Immature natural killer cell (primary cell): ENCODE measurements at regions not wholly inside any gene's neighbourhood (a gene's known extent, or its start where the extent isn't known, plus 50 kb on each side); places are given as distances from the start of the nearest gene placed in this dataset.

Source experiments
- DNase-seq, 3 donors: peaks; one replicate each; pipeline ENCODE4 v3.0.0; 2022; ENCODE audit warnings: mixed read lengths in 1 of 3
- H3K27ac Mint-ChIP-seq, 6 donors: one replicate each; pipeline ENCODE4 v1.8.0; 2020; ENCODE audit warnings: mixed read lengths in 6 of 6, mild to moderate bottlenecking in 5 of 6, inconsistent platforms in 4 of 6, moderate library complexity in 3 of 6
- H3K27me3 Mint-ChIP-seq, 3 donors: one replicate each; pipeline ENCODE4 v1.8.0; 2020 to 2021; ENCODE audit warnings: low read depth in 3 of 3, mild to moderate bottlenecking in 3 of 3, mixed read lengths in 3 of 3, moderate library complexity in 3 of 3, inconsistent platforms in 1 of 3
- H3K36me3 Mint-ChIP-seq, 3 donors: one replicate each; pipeline ENCODE4 v1.8.0; 2020; ENCODE audit warnings: mixed read lengths in 3 of 3, inconsistent platforms in 2 of 3, mild to moderate bottlenecking in 2 of 3
- H3K4me1 Mint-ChIP-seq, 2 donors: one replicate each; pipeline ENCODE4 v1.8.0; 2020; ENCODE audit warnings: inconsistent platforms in 2 of 2, mild to moderate bottlenecking in 2 of 2, mixed read lengths in 2 of 2, moderate library complexity in 1 of 2
- H3K4me3 Mint-ChIP-seq, 5 donors: one replicate each; pipeline ENCODE4 v1.8.0; 2020; ENCODE audit warnings: mild to moderate bottlenecking in 5 of 5, mixed read lengths in 5 of 5, inconsistent platforms in 3 of 5, moderate library complexity in 3 of 5
- H3K9me3 Mint-ChIP-seq, 6 donors: one replicate each; pipeline ENCODE4 v1.8.0; 2020; ENCODE audit warnings: mild to moderate bottlenecking in 6 of 6, mixed read lengths in 6 of 6, inconsistent platforms in 4 of 6, moderate library complexity in 3 of 6

- DNase-seq, result no peak
- Mint-ChIP-seq H3K36me3 (no peaks in the 10 kb centered on the region), H3K9me3 (peaks cover 2 to 27% (median 6%) of the 10 kb centered on the region in 6 donors), H3K4me1 (no peaks in the 10 kb centered on the region), H3K4me3 (no peak overlapping the region), H3K27me3 (peaks cover 0 to 4% (median 0%) of the 10 kb centered on the region in 3 donors), H3K27ac (no peak overlapping the region)
Measured at GRCh38 chr4:164023214-164023613, 528.7 kb downstream of the TMA16 start.

DNA sequence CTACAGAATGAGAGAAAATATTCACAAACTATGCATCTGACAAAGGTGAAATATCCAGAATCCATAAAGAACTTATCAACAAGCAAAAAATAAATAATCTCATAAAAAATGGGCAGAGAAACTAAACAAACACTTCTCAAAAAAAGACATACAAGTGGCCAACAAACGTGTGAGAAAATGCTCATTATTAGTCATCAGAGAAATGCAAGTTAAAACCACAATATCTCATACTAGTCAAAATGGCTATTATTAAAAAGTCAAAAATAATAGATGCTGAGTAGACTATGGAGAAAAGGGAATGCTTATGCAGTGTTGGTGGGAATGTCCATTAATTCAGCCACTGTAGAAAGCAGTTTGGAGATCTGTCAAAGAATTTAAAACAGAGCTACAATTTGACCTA lies 533.3 kb downstream of the TMA16 start:
- no peak for DNase-seq
- Mint-ChIP-seq H3K27me3 (peaks cover 0 to 4% (median 4%) of the 10 kb centered on the region in 3 donors), H3K9me3 (peaks cover 2 to 37% (median 8%) of the 10 kb centered on the region in 6 donors), H3K4me1 (no peaks in the 10 kb centered on the region), H3K27ac (no peak overlapping the region), H3K36me3 (no peaks in the 10 kb centered on the region), H3K4me3 (no peak overlapping the region)

DNA sequence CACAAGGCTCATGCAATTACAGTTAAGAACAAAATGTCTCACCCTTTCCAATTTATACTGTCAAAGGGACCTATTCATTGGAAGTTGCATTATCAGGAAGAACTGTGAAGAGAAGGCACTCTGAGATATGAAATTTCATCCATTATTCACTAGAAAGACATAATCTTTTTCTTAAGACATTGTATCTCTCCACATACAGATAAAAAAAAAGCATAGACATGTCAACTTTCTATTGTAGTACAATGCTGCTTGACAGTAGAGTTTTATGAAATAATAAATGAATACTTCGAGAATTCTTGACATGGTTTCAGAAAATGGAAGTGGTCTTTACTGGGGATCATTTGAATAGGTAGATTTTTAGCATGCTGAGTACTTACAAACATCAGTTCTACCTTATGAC lies 545.0 kb downstream of the TMA16 start:
- H3K9me3 Mint-ChIP-seq, result peaks cover 2 to 25% (median 9%) of the 10 kb centered on the region in 6 donors
- H3K4me1 Mint-ChIP-seq, result no peaks in the 10 kb centered on the region
- H3K27me3 Mint-ChIP-seq, result peaks cover 0 to 2% (median 1%) of the 10 kb centered on the region in 3 donors
- DNase-seq, result no peak
- H3K36me3 Mint-ChIP-seq, result no peaks in the 10 kb centered on the region
- no peak overlapping the region for H3K4me3 Mint-ChIP-seq
- no peak overlapping the region for H3K27ac Mint-ChIP-seq

DNA sequence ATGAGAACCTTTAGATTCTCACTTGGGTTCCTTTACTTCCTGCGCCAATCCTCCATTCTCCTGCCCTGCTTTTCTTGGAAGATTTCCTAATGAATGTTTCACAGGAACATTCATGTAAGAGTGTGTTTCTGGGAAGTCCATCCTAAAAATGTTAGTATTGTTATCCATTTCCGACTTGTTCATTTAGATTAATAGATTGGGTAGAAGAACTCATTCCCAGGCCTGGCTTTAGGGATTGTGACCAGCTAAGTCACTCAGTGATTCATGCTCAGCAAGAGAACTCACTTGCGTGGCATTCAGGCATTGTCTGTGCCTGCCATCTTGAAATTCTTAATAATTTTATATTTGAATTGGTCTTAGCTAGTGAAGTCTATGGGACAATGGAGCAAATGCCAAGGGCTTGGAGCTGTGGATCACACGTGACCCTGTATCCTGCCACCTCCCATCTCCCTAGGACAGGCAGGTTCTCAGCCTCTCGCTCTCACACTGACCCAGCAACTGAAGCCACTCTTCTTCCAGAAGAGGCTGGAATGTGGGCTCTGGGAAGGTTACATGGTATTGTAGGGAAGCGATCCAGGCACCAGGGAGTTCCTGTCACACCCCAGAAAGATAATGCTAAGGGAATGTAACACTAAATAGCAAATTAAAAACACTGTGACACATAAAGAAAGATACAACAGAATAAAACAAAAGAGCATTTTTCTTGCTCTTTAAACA lies 562.1 kb downstream of the TMA16 start:
- Mint-ChIP-seq H3K36me3 (no peaks in the 10 kb centered on the region), H3K27me3 (no peaks in the 10 kb centered on the region), H3K9me3 (peaks cover 0 to 13% (median under 1%) of the 10 kb centered on the region in 6 donors), H3K4me1 (no peaks in the 10 kb centered on the region), H3K27ac (no peak overlapping the region), H3K4me3 (no peak overlapping the region)
- DNase-seq, result no peak

- H3K4me3 Mint-ChIP-seq, result no peak overlapping the region
- H3K9me3 Mint-ChIP-seq, result peaks cover 0 to 12% (median 2%) of the 10 kb centered on the region in 6 donors
- no peaks in the 10 kb centered on the region for H3K27me3 Mint-ChIP-seq
Measured at GRCh38 chr4:164058776-164059445, 564.4 kb downstream of the TMA16 start.

GRCh38 chr4:164060456-164060855 lies 566.0 kb downstream of the TMA16 start:
- Mint-ChIP-seq H3K4me1 (no peaks in the 10 kb centered on the region), H3K36me3 (no peaks in the 10 kb centered on the region), H3K9me3 (peaks cover 0 to 20% (median 7%) of the 10 kb centered on the region in 6 donors), H3K27me3 (no peaks in the 10 kb centered on the region), H3K27ac (no peak overlapping the region), H3K4me3 (no peak overlapping the region)
- no peak for DNase-seq

More at GRCh38 chr4:164058776-164059445, 564.4 kb downstream of the TMA16 start:
- H3K4me1 Mint-ChIP-seq, result no peaks in the 10 kb centered on the region
- H3K27ac Mint-ChIP-seq, result no peak overlapping the region
- H3K36me3 Mint-ChIP-seq, result no peaks in the 10 kb centered on the region
- no peak for DNase-seq

DNA sequence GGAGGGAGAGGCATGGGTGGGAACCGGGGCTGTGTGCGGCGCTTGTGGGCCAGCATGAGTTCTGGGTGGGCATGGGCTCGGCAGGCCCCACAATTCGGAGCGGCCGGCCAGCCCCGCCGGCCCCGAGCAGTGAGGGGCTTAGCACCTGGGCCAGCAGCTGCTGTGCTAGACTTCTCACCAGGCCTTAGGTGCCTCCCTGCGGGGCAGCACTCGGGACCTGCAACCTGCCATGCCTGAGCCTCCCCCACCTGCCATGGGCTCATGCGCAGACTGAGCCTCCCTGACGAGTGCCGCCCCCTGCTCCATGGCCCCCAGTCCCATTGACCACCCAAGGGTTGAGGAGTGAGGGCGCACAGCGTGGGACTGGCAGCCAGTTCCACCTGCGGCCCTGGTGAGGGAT lies 573.9 kb downstream of the TMA16 start:
- Mint-ChIP-seq H3K27me3 (no peaks in the 10 kb centered on the region), H3K4me3 (no peak overlapping the region), H3K27ac (no peak overlapping the region), H3K9me3 (peaks cover 10 to 50% (median 17%) of the 10 kb centered on the region in 6 donors), H3K4me1 (no peaks in the 10 kb centered on the region), H3K36me3 (peaks cover 0 to 3% (median 0%) of the 10 kb centered on the region in 3 donors)
- no peak for DNase-seq

DNA sequence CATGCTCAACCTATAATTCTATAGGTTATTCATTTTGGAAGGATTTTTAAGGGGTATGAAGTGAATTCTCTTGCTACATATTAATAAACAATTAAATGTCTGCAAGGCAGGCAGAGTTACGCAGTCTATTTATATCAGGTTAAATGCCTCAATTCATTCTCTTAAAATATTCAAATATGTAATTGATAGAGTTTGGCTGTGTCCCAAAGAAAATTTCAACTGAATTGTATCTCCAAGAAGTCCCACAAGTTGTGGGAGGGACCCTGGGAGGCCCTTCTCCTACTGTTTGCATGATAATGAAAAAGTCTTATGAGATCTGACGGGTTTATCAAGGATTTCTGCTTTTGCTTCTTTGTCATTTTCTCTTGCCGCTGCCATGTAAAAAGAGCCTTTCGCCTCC lies 576.1 kb downstream of the TMA16 start:
- no peak for DNase-seq
- no peaks in the 10 kb centered on the region for H3K4me1 Mint-ChIP-seq
- H3K27ac Mint-ChIP-seq, result no peak overlapping the region
- H3K9me3 Mint-ChIP-seq, result peaks cover 4 to 40% (median 15%) of the 10 kb centered on the region in 6 donors
- H3K27me3 Mint-ChIP-seq, result no peaks in the 10 kb centered on the region
- H3K4me3 Mint-ChIP-seq, result no peak overlapping the region
- H3K36me3 Mint-ChIP-seq, result peaks cover 0 to 3% (median 0%) of the 10 kb centered on the region in 3 donors

- no peaks in the 10 kb centered on the region for H3K27me3 Mint-ChIP-seq
- H3K4me1 Mint-ChIP-seq, result no peaks in the 10 kb centered on the region
- H3K27ac Mint-ChIP-seq, result no peak overlapping the region
- H3K36me3 Mint-ChIP-seq, result no peaks in the 10 kb centered on the region
- DNase-seq, result no peak
- H3K4me3 Mint-ChIP-seq, result no peak overlapping the region
- H3K9me3 Mint-ChIP-seq, result peaks cover 0 to 6% (median 1%) of the 10 kb centered on the region in 6 donors
Measured at GRCh38 chr4:164081371-164081770, 586.9 kb downstream of the TMA16 start.

GRCh38 chr4:164081801-164082200 lies 587.3 kb downstream of the TMA16 start:
- Mint-ChIP-seq H3K9me3 (peaks cover 0 to 6% (median 0%) of the 10 kb centered on the region in 6 donors), H3K4me3 (no peak overlapping the region), H3K27ac (no peak overlapping the region), H3K4me1 (no peaks in the 10 kb centered on the region), H3K27me3 (no peaks in the 10 kb centered on the region), H3K36me3 (no peaks in the 10 kb centered on the region)
- DNase-seq, result no peak

GRCh38 chr4:164087733-164088132 lies 593.2 kb downstream of the TMA16 start:
- H3K27me3 Mint-ChIP-seq, result no peaks in the 10 kb centered on the region
- no peak overlapping the region for H3K27ac Mint-ChIP-seq
- no peak overlapping the region for H3K4me3 Mint-ChIP-seq
- H3K36me3 Mint-ChIP-seq, result no peaks in the 10 kb centered on the region
- H3K9me3 Mint-ChIP-seq, result peaks cover 0 to 7% (median 0%) of the 10 kb centered on the region in 6 donors
- no peaks in the 10 kb centered on the region for H3K4me1 Mint-ChIP-seq
- no peak for DNase-seq

DNA sequence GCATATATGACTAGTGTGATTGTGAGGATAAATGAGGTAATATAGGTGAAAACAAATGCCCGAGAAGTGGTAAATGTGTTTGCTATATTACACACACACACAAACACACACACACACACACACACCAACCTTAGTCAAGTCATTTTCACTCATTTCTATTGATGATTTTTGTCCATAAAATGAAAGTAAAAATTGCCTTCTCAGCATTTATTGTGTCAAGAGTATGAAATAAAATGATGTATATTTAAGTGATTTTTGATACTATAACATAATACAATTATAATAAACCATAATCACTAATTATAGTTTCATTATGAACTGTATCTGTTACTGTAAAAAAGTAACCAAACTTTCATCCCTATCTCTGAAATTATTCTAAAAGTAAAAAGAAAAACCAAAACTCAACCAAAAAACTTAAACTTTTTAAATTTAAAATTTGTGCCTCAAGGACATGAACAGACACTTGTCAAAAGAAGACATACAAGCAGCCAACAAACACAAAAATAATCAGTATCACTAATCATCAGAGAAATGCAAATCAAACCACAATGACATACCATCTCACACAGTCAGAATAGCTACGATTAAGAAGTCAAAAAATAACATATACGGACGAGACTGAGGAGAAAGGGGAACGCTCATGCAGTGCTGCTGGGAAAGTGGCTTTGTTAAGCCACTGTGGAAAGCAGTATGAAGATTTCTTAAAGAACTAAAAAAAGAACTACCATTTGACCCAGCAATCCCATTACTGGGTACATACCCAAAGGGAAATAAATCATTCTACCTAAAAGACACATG lies 601.0 kb downstream of the TMA16 start:
- H3K27ac Mint-ChIP-seq, result no peak overlapping the region
- H3K27me3 Mint-ChIP-seq, result no peaks in the 10 kb centered on the region
- no peaks in the 10 kb centered on the region for H3K36me3 Mint-ChIP-seq
- H3K4me1 Mint-ChIP-seq, result no peaks in the 10 kb centered on the region
- peaks cover 2 to 15% (median 8%) of the 10 kb centered on the region in 6 donors for H3K9me3 Mint-ChIP-seq
- H3K4me3 Mint-ChIP-seq, result no peak overlapping the region
- DNase-seq, result no peak

DNA sequence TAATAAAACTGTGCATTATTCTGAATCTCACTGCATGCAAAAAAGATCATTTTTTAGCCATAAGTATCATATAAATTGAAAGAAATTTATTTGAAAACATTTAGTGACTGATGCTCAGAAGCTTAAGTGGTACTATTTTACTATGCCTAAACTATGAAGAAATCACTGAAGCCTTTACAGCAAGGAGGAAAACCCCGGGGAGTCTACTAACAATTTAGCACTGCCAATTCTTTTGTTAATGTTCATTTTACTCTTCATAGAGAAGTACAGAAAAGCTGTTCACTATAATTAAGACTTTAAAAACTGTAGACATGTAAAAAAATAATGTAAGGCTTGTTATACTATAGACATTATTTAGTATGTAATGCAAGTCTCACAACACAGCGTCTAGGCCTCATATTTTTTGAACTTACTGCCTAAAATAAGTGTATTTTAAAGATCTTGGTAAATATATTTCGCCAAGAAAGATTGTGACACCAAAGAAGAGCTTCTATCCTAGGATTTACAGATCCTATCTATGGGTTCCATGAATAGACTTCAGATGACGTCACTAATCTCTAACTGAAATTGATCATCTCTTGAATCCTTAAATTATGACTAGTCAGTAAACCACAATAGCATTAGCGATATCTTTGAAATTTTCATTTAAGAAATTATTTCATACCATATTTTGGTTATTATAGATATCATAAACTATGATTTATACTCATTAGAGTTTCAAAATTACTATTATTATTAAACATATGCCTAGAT lies 602.5 kb downstream of the TMA16 start:
- Mint-ChIP-seq H3K27ac (no peak overlapping the region), H3K36me3 (no peaks in the 10 kb centered on the region), H3K4me1 (no peaks in the 10 kb centered on the region), H3K9me3 (peaks cover 2 to 17% (median 8%) of the 10 kb centered on the region in 6 donors), H3K27me3 (no peaks in the 10 kb centered on the region), H3K4me3 (no peak overlapping the region)
- DNase-seq, result no peak
